HEK293T (cell line): ENCODE measurements at regions not wholly inside any gene's neighbourhood (a gene's known extent, or its start where the extent isn't known, plus 50 kb on each side); places are given as distances from the start of the nearest gene placed in this dataset.
"Not testable (repeated sequence)": the region's sequence is repeated elsewhere in the genome, so short reads cannot be mapped to it uniquely, and the experiment has no call there.

ENCODE experiments used
- CTCF ChIA-PET: fragments of 350-600 bp; formaldehyde crosslinking; extraction: SDS; loops from one replicate; lab custom pipeline; 2021; ENCODE audit warnings: antibody characterized with exemption, inconsistent platforms; lab: Yijun Ruan, JAX
- POLR2A ChIA-PET: fragments of 350-600 bp; formaldehyde crosslinking; extraction: SDS; loops from one replicate; lab custom pipeline; 2020; ENCODE audit warnings: antibody characterized with exemption, inconsistent platforms; lab: Yijun Ruan, JAX
- DNase-seq: peaks from one replicate; pipeline ENCODE4 v3.0.0; 2012; ENCODE audit warnings: mixed read lengths; ENCODE audit errors: extremely low spot score
- ARNT ChIP-seq: fragments of 450-650 bp; IDR thresholded peaks from 2 replicates; pipeline ENCODE4 v1.6.1; 2017; ENCODE audit warnings: mild to moderate bottlenecking
- BHLHE40 ChIP-seq: fragments of 450-650 bp; IDR thresholded peaks from 2 replicates; pipeline ENCODE4 v1.6.1; 2016; ENCODE audit warnings: mild to moderate bottlenecking, moderate library complexity, borderline replicate concordance
- CTBP1 ChIP-seq: fragments of 450-650 bp; IDR thresholded peaks from 2 replicates; pipeline ENCODE4 v1.6.1; 2016; ENCODE audit warnings: borderline replicate concordance
- ELF4 ChIP-seq: fragments of 450-650 bp; IDR thresholded peaks from 2 replicates; pipeline ENCODE4 v1.6.1; 2017; ENCODE audit warnings: antibody characterized with exemption
- FOXA1 ChIP-seq: fragments of 450-650 bp; IDR thresholded peaks from 2 replicates; pipeline ENCODE4 v1.6.1; 2016; ENCODE audit warnings: mild to moderate bottlenecking
- FOXK2 ChIP-seq: fragments of 450-650 bp; IDR thresholded peaks from 2 replicates; pipeline ENCODE4 v1.6.1; 2016; ENCODE audit warnings: mild to moderate bottlenecking
- FOXM1 ChIP-seq: fragments of 450-650 bp; IDR thresholded peaks from 2 replicates; pipeline ENCODE4 v1.6.1; 2017; ENCODE audit warnings: mild to moderate bottlenecking, borderline replicate concordance
- HDGF ChIP-seq: fragments of 450-650 bp; IDR thresholded peaks from 2 replicates; pipeline ENCODE4 v1.6.1; 2017; ENCODE audit warnings: antibody characterized with exemption, borderline replicate concordance
- L3MBTL2 ChIP-seq: fragments of 450-650 bp; conservative IDR thresholded peaks from 2 replicates; pipeline ENCODE4 v1.6.1; 2016; ENCODE audit warnings: mild to moderate bottlenecking
- LEF1 ChIP-seq: fragments of 450-650 bp; IDR thresholded peaks from 2 replicates; pipeline ENCODE4 v1.6.1; 2017; ENCODE audit warnings: mild to moderate bottlenecking, borderline replicate concordance
- NFRKB ChIP-seq: fragments of 450-650 bp; IDR thresholded peaks from 2 replicates; pipeline ENCODE4 v1.6.1; 2016; ENCODE audit warnings: mild to moderate bottlenecking, moderate library complexity
- SP1 ChIP-seq: fragments of 450-650 bp; IDR thresholded peaks from 2 replicates; pipeline ENCODE4 v1.6.1; 2017
- SUZ12 ChIP-seq: fragments of 450-650 bp; IDR thresholded peaks from 2 replicates; pipeline ENCODE4 v1.6.1; 2016; ENCODE audit warnings: mild to moderate bottlenecking
- TARDBP ChIP-seq: fragments of 450-650 bp; IDR thresholded peaks from 2 replicates; pipeline ENCODE4 v1.6.1; 2016
- ZNF384 ChIP-seq: fragments of 450-650 bp; IDR thresholded peaks from 2 replicates; pipeline ENCODE4 v1.6.1; 2016
- TF ChIP-seq, protein P1 (sequence below): fragments of 450-650 bp; IDR thresholded peaks from 2 replicates; pipeline ENCODE4 v1.6.1; 2016

- DNase-seq: not testable (repeated sequence)
Measured at GRCh38 chr15:24260407-24260806, 415.2 kb upstream of the NPAP1 start.

DNA sequence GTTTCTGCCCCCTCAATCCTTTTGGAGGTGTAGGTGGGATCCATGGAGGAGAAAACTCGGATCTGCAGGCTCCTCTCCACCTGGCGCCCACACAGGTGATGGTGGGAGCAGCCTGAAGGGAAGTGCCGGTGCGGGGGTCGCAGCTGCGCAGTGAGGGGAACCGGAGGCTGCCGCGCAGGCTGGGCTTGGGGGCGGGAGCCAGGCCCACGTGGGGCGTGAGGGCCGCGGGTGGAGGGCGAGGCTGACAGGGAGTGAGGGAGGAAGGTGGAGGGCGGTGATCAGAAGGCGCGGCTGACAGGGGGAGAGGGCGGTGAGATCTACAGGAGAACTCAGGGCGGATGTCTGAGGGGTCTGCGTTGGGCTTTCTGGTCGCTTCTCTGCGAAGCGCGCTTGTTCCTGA is 414.7 kb upstream of the NPAP1 start:
- DNase-seq, CTCF ChIA-PET, POLR2A ChIA-PET: not testable (repeated sequence)

More at GRCh38 chr15:24260407-24260806, 415.2 kb upstream of the NPAP1 start:
- CTCF ChIA-PET, POLR2A ChIA-PET: not testable (repeated sequence)

DNA sequence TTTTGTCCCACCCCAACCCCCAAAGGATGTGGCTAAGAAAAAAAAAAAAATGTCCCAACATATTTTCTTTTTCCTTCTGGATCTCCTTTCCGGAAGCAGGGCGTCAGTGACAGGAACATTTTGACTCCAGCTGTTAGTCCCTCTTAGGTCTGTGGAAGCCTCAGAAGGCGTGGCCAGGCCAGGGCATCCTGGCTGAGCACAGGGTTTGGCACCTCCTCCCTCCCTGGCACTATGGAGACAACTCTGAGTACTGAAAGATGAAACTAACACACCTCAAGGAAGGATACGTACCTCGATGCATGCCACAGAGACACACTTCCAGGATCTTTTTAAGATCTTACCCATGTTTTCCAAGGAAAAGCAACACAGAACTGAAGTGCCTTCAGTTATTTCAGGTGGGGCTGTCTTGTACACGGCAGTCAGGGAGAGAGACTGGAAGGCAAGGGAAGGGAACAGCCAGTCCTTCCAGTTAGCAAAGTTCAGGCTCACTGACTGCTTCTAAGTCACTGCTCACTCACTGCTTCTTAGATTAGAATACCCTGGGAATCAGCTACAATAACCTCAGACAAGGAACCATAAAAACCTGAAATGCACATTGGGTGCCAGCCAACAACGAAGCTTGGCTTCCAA is 406.9 kb upstream of the NPAP1 start:
- DNase-seq, POLR2A ChIA-PET, CTCF ChIA-PET: not testable (repeated sequence)

DNA sequence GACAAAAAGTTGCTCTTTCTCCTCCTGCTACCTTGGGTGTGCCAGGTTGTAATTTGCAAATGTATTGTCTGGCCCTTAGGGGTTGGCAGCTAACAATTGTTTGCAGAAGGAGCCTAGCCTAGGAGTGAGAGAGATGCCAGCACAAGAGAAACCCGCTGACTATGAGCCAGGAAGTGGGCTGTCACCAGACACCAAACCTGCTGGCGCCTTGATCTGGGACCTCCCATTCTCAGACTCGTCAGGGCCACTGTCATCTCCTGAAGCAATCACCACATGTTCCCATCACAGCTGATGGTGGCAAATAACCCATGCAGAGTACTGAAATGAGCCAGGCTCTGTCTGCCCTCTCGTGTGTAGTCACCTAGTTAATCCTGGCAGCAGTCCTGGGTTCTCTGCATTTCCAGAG is 406.4 kb upstream of the NPAP1 start:
- CTCF ChIA-PET: no interaction called here
- no peak for DNase-seq
- no peak for TF ChIP-seq FOXA1
- no peak for TF ChIP-seq LEF1
- TF ChIP-seq SP1: no peak
- TF ChIP-seq NFRKB: no peak
- TF ChIP-seq ARNT: no peak
- TF ChIP-seq FOXK2: no peak
- TF ChIP-seq ZNF384: no peak
- TF ChIP-seq ELF4: no peak
- TF ChIP-seq BHLHE40: no peak
- TF ChIP-seq, protein P1, sequence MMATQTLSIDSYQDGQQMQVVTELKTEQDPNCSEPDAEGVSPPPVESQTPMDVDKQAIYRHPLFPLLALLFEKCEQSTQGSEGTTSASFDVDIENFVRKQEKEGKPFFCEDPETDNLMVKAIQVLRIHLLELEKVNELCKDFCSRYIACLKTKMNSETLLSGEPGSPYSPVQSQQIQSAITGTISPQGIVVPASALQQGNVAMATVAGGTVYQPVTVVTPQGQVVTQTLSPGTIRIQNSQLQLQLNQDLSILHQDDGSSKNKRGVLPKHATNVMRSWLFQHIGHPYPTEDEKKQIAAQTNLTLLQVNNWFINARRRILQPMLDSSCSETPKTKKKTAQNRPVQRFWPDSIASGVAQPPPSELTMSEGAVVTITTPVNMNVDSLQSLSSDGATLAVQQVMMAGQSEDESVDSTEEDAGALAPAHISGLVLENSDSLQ: no peak
- TF ChIP-seq L3MBTL2: no peak
- no peak for TF ChIP-seq CTBP1
- no peak for TF ChIP-seq FOXM1
- TF ChIP-seq SUZ12: no peak
- no peak for TF ChIP-seq HDGF
- no peak for TF ChIP-seq TARDBP
- POLR2A ChIA-PET: no interaction called here

GRCh38 chr15:24269923-24270322 is 405.7 kb upstream of the NPAP1 start:
- POLR2A ChIA-PET: no interaction called here
- DNase-seq: no peak
- TF ChIP-seq, protein P1: no peak
- no peak for TF ChIP-seq BHLHE40
- TF ChIP-seq CTBP1: no peak
- no peak for TF ChIP-seq TARDBP
- TF ChIP-seq ELF4: no peak
- TF ChIP-seq SP1: no peak
- no peak for TF ChIP-seq FOXK2
- no peak for TF ChIP-seq HDGF
- TF ChIP-seq FOXM1: no peak
- no peak for TF ChIP-seq SUZ12
- TF ChIP-seq L3MBTL2: no peak
- no peak for TF ChIP-seq NFRKB
- no peak for TF ChIP-seq ARNT
- TF ChIP-seq FOXA1: no peak
- no peak for TF ChIP-seq LEF1
- no peak for TF ChIP-seq ZNF384
- CTCF ChIA-PET: no interaction called here

DNA sequence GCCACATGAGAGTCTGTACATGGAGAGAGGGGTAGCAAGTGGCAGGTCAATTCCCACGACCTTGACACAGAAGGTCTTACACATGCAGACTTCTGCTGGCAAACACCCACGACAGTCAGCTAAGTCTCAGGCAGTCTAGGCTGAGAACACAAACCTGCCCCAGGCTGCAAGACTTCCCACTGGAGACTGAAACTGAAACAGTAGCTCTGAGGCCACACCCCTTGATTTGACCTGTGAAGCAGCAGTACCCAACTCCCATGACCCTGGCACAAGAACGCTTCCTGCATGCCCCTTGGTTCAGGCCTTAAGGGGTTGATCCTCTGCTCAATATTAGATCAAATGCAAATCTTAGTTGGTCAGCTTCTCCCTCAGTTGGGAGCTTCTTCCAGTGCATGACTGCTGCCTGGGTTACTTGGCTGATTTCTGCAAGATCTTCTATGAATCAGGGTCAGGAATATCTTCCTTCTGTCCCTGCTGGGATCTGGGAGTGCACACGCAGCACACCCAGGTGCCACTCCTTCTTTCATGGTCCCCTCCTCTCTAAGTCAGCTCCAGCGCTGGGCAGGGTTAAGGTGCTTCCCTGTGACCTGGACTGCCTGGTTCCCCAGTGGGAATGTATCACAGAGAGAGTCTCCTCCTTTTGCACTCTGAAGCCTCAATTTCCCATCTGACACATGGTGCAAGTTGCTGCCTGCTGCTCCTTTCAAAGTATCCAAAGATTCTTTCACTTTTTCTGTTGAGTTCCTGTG is 403.9 kb upstream of the NPAP1 start:
- POLR2A ChIA-PET, DNase-seq, CTCF ChIA-PET: not testable (repeated sequence)

DNA sequence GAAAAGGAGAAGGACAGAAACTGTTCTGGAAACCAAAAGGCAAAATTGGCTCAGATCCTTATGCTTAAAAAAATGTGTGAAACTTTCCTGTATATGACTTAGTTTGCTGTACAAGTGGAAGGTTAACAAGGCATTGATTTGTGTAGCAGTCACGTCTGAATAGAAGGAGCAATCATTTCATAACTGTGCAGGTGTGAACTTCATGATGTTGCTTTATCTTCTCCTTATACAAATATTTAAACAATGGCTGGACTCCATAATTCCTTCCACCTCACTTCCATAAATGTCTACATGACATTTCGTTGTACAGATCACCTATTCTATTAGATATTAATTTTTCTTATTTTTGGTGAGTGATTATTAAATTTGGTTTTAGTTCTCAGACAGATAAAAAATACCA is 382.7 kb upstream of the NPAP1 start:
- ChIA-PET POLR2A (no interaction called here), CTCF (no interaction called here)
- TF ChIP-seq SUZ12 (no peak), HDGF (no peak), FOXK2 (no peak), BHLHE40 (no peak), ZNF384 (no peak), FOXA1 (no peak), TARDBP (no peak), ELF4 (no peak), NFRKB (no peak), LEF1 (no peak), SP1 (no peak), ARNT (no peak), FOXM1 (no peak), L3MBTL2 (no peak), CTBP1 (no peak)
- TF ChIP-seq, protein P1: no peak
- no peak for DNase-seq

GRCh38 chr15:24300804-24301368 is 374.7 kb upstream of the NPAP1 start:
- DNase-seq, CTCF ChIA-PET, POLR2A ChIA-PET: not testable (repeated sequence)

GRCh38 chr15:24301999-24302398 is 373.6 kb upstream of the NPAP1 start:
- CTCF ChIA-PET, DNase-seq, POLR2A ChIA-PET: not testable (repeated sequence)

DNA sequence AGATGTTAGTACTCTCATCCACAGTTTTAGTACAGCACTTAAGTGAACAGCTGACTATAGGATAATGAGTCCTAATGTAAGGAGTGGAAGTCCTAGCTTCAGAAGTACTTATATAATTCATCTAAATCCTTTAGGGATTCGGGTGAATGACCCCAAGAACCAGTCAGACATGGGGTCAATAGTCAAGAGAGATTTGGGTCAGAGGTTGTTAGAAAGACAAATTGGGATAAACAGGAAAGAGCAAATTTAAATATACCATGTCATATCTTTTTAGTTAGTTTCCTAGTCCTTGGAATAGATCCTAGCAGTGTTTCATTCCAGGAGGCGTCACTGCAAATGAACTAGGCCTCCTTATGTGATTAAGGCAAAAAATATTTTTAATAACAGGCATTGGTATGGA is 370.8 kb upstream of the NPAP1 start:
- POLR2A ChIA-PET, CTCF ChIA-PET, DNase-seq: not testable (repeated sequence)

GRCh38 chr15:24305643-24306042 is 369.9 kb upstream of the NPAP1 start:
- DNase-seq, CTCF ChIA-PET, POLR2A ChIA-PET: not testable (repeated sequence)
